ENCODE measurements at regions not wholly inside any gene's neighbourhood (a gene's known extent, or its start where the extent isn't known, plus 50 kb on each side); places are given as distances from the start of the nearest gene placed in this dataset.

- TF ChIP-seq CTCF (IDR thresholded peaks at IDR 0.05) (no peak), POLR2A (IDR thresholded peaks at IDR 0.05) (no peak)
These were observed 392.0 kb downstream of the PLPP3 start for GRCh38 chr1:56187405-56187804.

Data from lower leg skin (tissue), 3 donors.